ENCODE measurements at regions not wholly inside any gene's neighbourhood (a gene's known extent, or its start where the extent isn't known, plus 50 kb on each side); places are given as distances from the start of the nearest gene placed in this dataset.

- Histone ChIP-seq H3K4me1 (no peaks in the 10 kb centered on the region), H3K27ac (no peak overlapping the region), H3K27me3 (ENCODE audit: insufficient read depth in 3 of 3, low read length in 2 of 3) (no peaks in the 10 kb centered on the region), H3K36me3 (ENCODE audit: insufficient read depth in 1 of 2, low read depth in 1 of 2) (no peaks in the 10 kb centered on the region), H3K9me3 (no peaks in the 10 kb centered on the region), H3K4me3 (no peak overlapping the region)
- DNase-seq, result no peak
- no peak for ATAC-seq
- intact Hi-C loops (cut with DNase I), result no loop called here
- WGBS, 3 donors, result 24 to 33% (median 25%) methylated on average over 1 of the region's 1 CpG
- no peak for TF ChIP-seq CTCF (IDR thresholded peaks at IDR 0.05)
Observed at GRCh38 chr21:24127651-24128050, 1479.6 kb downstream of the MRPL39 start.

GRCh38 chr21:24123785-24124184, 1483.5 kb downstream of the MRPL39 start:
- no peaks in the 10 kb centered on the region for H3K4me1 ChIP-seq
- H3K36me3 ChIP-seq (ENCODE audit: insufficient read depth in 1 of 2, low read depth in 1 of 2), result no peaks in the 10 kb centered on the region
- 81 to 86% (median 82%) methylated on average over 1 of the region's 1 CpG for WGBS, 3 donors
- DNase-seq (no peak), ATAC-seq (no peak)
- no peak overlapping the region for H3K27ac ChIP-seq
- TF ChIP-seq CTCF (IDR thresholded peaks at IDR 0.05), result no peak
- no peaks in the 10 kb centered on the region for H3K27me3 ChIP-seq (ENCODE audit: insufficient read depth in 3 of 3, low read length in 2 of 3)
- H3K4me3 ChIP-seq, result no peak overlapping the region
- intact Hi-C loops (cut with DNase I), result no loop called here
- H3K9me3 ChIP-seq, result no peaks in the 10 kb centered on the region

GRCh38 chr21:24118738-24119459, 1488.4 kb downstream of the MRPL39 start:
- no peak overlapping the region for H3K4me3 ChIP-seq
- intact Hi-C loops (cut with DNase I), result no loop called here
- H3K4me1 ChIP-seq, result no peaks in the 10 kb centered on the region
- 60 to 71% (median 68%) methylated on average over 5 of the region's 5 CpGs for WGBS, 3 donors
- no peak for TF ChIP-seq CTCF (IDR thresholded peaks at IDR 0.05)
- no peaks in the 10 kb centered on the region for H3K27me3 ChIP-seq (ENCODE audit: insufficient read depth in 3 of 3, low read length in 2 of 3)
- ATAC-seq (no peak), DNase-seq (no peak)
- H3K27ac ChIP-seq, result no peak overlapping the region
- no peaks in the 10 kb centered on the region for H3K36me3 ChIP-seq (ENCODE audit: insufficient read depth in 1 of 2, low read depth in 1 of 2)
- H3K9me3 ChIP-seq, result no peaks in the 10 kb centered on the region

GRCh38 chr21:24115141-24115540, 1492.1 kb downstream of the MRPL39 start:
- ATAC-seq (no peak), DNase-seq (no peak)
- H3K36me3 ChIP-seq (ENCODE audit: insufficient read depth in 1 of 2, low read depth in 1 of 2), result no peaks in the 10 kb centered on the region
- H3K4me3 ChIP-seq, result no peak overlapping the region
- H3K27ac ChIP-seq, result no peak overlapping the region
- intact Hi-C loops (cut with DNase I), result no loop called here
- H3K4me1 ChIP-seq, result no peaks in the 10 kb centered on the region
- TF ChIP-seq CTCF (IDR thresholded peaks at IDR 0.05), result no peak
- WGBS, 3 donors, result 89 to 93% (median 91%) methylated on average over 2 of the region's 2 CpGs
- H3K9me3 ChIP-seq, result no peaks in the 10 kb centered on the region
- no peaks in the 10 kb centered on the region for H3K27me3 ChIP-seq (ENCODE audit: insufficient read depth in 3 of 3, low read length in 2 of 3)

- Histone ChIP-seq H3K27ac (no peak overlapping the region), H3K4me1 (no peaks in the 10 kb centered on the region), H3K36me3 (ENCODE audit: insufficient read depth in 1 of 2, low read depth in 1 of 2) (no peaks in the 10 kb centered on the region), H3K27me3 (ENCODE audit: insufficient read depth in 3 of 3, low read length in 2 of 3) (no peaks in the 10 kb centered on the region), H3K4me3 (no peak overlapping the region), H3K9me3 (no peaks in the 10 kb centered on the region)
- WGBS, 3 donors, result 39 to 72% (median 40%) methylated on average over 5 of the region's 5 CpGs
- DNase-seq, result no peak
- intact Hi-C loops (cut with DNase I), result no loop called here
- TF ChIP-seq CTCF (IDR thresholded peaks at IDR 0.05), result no peak
- no peak for ATAC-seq
Observed at GRCh38 chr21:24112020-24112419, 1495.3 kb downstream of the MRPL39 start.

Data from psoas muscle (tissue), 7 donors.